Endothelial cell (in vitro differentiated cells): ENCODE measurements at regions not wholly inside any gene's neighbourhood (a gene's known extent, or its start where the extent isn't known, plus 50 kb on each side); places are given as distances from the start of the nearest gene placed in this dataset.

Experiments used
- DNase-seq: peaks from one replicate; pipeline ENCODE4 v3.0.0; 2021; ENCODE audit warnings: low spot score
- H3K27ac Mint-ChIP-seq: one replicate; pipeline ENCODE4 v1.8.0; 2021; ENCODE audit warnings: mixed read lengths, inconsistent platforms; ENCODE audit not compliant: unreplicated experiment
- H3K27me3 Mint-ChIP-seq: one replicate; pipeline ENCODE4 v1.8.0; 2021; ENCODE audit warnings: mild to moderate bottlenecking, moderate library complexity, mixed read lengths, inconsistent platforms; ENCODE audit not compliant: unreplicated experiment
- H3K36me3 Mint-ChIP-seq: one replicate; pipeline ENCODE4 v1.8.0; 2021; ENCODE audit warnings: mild to moderate bottlenecking, low read depth, mixed read lengths, inconsistent platforms; ENCODE audit not compliant: unreplicated experiment
- H3K4me1 Mint-ChIP-seq: one replicate; pipeline ENCODE4 v1.8.0; 2021; ENCODE audit warnings: mild to moderate bottlenecking, mixed read lengths, inconsistent platforms; ENCODE audit not compliant: unreplicated experiment
- H3K4me3 Mint-ChIP-seq: one replicate; pipeline ENCODE4 v1.8.0; 2021; ENCODE audit warnings: mild to moderate bottlenecking, mixed read lengths, inconsistent platforms; ENCODE audit not compliant: unreplicated experiment
- H3K9me3 Mint-ChIP-seq: one replicate; pipeline ENCODE4 v1.8.0; 2021; ENCODE audit warnings: mixed read lengths, inconsistent platforms; ENCODE audit not compliant: unreplicated experiment
- TF ChIP-seq, protein P1 (sequence below): fragments of 200-600 bp; sonication (generic); IDR thresholded peaks from one replicate; pipeline ENCODE4 v1.5.0; 2021; ENCODE audit warnings: antibody characterized with exemption; ENCODE audit not compliant: unreplicated experiment

DNA sequence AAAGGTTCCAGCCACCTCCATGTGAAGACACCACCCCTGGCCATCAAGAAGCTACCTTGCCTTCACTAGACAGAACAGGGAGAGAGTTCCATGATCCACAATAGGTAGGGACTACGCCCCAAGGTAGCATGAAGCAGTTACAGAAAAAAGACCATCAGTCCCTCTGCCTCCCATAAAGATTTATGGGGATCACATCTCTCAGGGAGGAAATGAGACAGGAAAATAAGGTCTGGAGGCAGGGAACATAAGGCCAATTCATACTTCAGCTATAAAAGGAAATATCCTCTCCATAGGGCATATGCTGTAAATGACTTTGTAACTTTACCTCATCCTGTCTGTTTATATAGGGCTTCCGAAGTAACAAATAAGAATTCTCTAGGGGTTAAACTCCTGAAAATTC lies 129.4 kb downstream of the OR2B2 start:
- DNase-seq, result no peak
- H3K4me3 Mint-ChIP-seq, result no peak overlapping the region
- no peak overlapping the region for H3K27ac Mint-ChIP-seq
- H3K27me3 Mint-ChIP-seq, result peaks cover under 1% of the 10 kb centered on the region
- no peaks in the 10 kb centered on the region for H3K36me3 Mint-ChIP-seq
- H3K9me3 Mint-ChIP-seq, result no peaks in the 10 kb centered on the region
- no peaks in the 10 kb centered on the region for H3K4me1 Mint-ChIP-seq
- TF ChIP-seq, protein P1, sequence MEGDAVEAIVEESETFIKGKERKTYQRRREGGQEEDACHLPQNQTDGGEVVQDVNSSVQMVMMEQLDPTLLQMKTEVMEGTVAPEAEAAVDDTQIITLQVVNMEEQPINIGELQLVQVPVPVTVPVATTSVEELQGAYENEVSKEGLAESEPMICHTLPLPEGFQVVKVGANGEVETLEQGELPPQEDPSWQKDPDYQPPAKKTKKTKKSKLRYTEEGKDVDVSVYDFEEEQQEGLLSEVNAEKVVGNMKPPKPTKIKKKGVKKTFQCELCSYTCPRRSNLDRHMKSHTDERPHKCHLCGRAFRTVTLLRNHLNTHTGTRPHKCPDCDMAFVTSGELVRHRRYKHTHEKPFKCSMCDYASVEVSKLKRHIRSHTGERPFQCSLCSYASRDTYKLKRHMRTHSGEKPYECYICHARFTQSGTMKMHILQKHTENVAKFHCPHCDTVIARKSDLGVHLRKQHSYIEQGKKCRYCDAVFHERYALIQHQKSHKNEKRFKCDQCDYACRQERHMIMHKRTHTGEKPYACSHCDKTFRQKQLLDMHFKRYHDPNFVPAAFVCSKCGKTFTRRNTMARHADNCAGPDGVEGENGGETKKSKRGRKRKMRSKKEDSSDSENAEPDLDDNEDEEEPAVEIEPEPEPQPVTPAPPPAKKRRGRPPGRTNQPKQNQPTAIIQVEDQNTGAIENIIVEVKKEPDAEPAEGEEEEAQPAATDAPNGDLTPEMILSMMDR, result no peak

DNA sequence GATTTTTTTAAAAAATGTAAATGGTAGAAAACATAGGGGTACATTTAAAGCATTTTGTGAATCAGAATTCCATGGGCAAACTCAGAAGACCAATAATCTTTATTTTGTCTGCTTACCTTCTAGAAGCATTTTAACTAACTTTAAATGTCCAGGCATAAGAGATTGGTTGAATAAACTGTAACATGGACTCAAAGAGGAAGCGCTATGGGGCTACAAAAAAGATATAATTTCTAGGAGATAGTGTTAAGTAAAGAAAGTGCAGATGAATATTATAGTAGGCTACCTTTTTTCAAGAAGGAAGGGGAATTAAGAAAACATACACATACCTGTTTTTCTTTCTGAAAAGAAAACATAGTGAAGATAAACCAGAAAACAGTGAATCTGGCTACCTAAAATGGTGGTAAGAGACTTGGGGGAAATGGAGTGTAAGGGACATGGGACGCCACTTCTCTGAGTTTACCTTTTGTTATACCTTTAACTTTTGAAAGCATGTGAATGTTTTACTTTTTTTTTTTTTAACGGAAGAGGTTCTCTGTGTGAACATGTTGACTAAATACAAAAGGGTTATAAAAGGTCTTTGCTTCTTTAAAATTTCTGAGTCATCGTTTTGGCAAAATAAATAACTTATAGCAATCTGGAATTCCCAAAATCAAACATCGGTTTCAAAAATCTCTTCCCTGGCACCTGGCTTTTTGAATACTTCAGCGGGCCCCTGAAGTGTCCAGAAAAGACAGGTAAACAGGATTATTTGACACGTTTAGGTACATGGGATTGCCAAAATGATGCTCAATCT lies 133.4 kb downstream of the OR2B2 start:
- H3K36me3 Mint-ChIP-seq, result no peaks in the 10 kb centered on the region
- no peak overlapping the region for H3K27ac Mint-ChIP-seq
- no peaks in the 10 kb centered on the region for H3K9me3 Mint-ChIP-seq
- H3K4me1 Mint-ChIP-seq, result peaks cover 3% of the 10 kb centered on the region
- no peak overlapping the region for H3K4me3 Mint-ChIP-seq
- TF ChIP-seq, protein P1, result no peak
- peaks cover 7% of the 10 kb centered on the region for H3K27me3 Mint-ChIP-seq
- no peak for DNase-seq

DNA sequence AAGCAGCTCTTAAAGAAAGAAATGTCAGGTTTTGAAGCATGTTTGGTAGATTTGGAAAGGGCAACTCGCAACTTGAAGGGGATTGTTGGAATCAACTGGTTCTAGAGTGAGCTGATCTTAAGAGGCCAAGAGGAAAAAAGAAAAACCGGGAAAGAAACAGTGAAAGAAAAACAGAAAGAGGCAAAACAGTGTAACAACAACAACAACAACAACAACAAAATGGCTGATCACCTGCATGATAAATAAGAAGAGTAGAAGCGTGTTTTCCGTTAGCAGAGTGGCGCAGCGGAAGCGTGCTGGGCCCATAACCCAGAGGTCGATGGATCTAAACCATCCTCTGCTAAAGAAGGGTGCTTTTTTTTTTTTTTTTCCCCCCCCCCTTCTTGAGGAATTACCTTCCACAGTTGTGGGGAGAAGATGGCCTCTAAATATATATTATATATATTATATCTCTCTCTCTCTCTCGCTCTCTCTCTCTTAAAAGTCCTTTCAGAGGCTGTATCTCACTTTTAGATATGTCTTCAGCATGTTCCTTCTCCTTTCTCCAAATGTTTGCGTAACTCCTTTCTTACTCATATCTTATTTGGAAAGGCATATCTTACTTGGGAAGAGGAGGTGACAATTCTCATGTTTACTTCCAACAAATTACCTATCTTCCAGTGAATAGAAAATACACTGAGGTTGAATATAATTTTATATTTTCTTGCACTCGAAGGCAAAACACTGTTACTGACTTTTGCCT lies 134.4 kb downstream of the OR2B2 start:
- Mint-ChIP-seq H3K36me3 (no peaks in the 10 kb centered on the region), H3K4me3 (peak overlapping the region; percentile 33), H3K27ac (no peak overlapping the region), H3K27me3 (peaks cover 7% of the 10 kb centered on the region), H3K9me3 (no peaks in the 10 kb centered on the region), H3K4me1 (peaks cover 9% of the 10 kb centered on the region)
- TF ChIP-seq, protein P1, result no peak
- DNase-seq, result no peak

DNA sequence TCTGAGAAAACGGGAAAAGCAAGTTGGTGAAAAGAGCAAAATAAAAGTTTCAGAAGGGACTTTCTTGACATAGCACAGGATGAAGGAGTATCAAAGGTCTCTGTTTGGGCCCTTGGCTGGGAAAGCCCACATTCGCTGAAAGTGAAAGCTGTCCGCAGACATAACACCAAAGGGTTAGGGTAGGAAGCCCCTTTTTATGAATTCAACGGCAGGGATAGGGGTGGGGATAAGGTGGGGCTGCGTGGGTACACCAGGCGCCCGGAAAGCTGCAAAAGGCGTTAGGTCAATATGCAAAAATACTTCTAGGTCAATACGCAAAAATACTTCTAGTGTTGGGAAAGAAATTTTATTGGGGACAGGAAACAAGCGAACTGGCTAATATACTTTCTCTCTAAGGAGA lies 135.1 kb downstream of the OR2B2 start:
- Mint-ChIP-seq H3K4me1 (peaks cover 12% of the 10 kb centered on the region), H3K27me3 (peaks cover 10% of the 10 kb centered on the region), H3K9me3 (no peaks in the 10 kb centered on the region), H3K27ac (no peak overlapping the region), H3K36me3 (no peaks in the 10 kb centered on the region), H3K4me3 (peak overlapping the region; percentile 39)
- DNase-seq, result no peak
- TF ChIP-seq, protein P1, result no peak

DNA sequence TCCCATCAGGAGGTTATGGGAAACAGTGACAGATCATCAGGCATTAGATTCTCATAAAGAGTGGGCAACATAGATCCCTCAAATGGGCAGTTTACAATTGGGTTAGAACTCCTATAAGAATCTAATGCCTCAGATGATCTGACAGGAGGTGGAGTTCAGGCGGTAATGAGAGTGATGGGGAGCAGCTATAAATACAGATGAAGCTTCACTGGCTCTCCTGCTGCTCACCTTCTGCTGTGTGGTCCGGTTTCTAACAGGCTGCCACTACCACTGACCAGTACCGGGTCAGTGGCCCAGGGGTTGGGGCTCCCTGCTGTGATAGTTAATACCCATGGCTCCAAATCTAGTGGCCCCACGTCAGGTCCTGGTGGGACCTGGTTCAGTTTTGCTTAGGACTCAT lies 135.7 kb downstream of the OR2B2 start:
- H3K4me3 Mint-ChIP-seq, result no peak overlapping the region
- TF ChIP-seq, protein P1, result no peak
- no peak overlapping the region for H3K27ac Mint-ChIP-seq
- H3K36me3 Mint-ChIP-seq, result no peaks in the 10 kb centered on the region
- DNase-seq, result no peak
- H3K9me3 Mint-ChIP-seq, result no peaks in the 10 kb centered on the region
- H3K4me1 Mint-ChIP-seq, result peaks cover 16% of the 10 kb centered on the region
- H3K27me3 Mint-ChIP-seq, result peaks cover 13% of the 10 kb centered on the region
